ENCODE measurements at regions not wholly inside any gene's neighbourhood (a gene's known extent, or its start where the extent isn't known, plus 50 kb on each side); places are given as distances from the start of the nearest gene placed in this dataset.

DNA sequence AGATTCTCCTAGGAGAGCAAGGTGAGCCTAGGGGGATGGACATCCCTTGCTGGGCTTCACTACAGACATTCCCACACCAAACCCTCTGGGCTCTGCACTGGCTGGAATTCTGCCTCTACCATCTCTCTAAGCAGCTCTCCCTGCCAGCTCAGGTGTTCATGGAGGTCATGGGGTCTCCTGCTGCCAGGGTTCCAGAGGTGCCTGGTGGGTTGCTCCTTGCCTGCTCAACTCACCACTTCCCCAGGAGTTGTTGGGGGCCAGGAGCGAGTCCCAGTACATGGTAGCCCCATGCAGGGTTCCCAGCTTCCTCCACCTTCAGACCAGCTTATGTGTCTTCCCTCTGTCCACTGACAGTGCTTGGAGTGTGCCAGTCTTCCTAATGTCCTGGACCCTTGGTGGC is 167.8 kb upstream of the PAQR3 start:
- no peak for DNase-seq (ENCODE audit: low spot score)
- ChIA-PET CTCF (ENCODE audit: unreplicated experiment) (no interaction called here), POLR2A (no interaction called here)
- Histone ChIP-seq H2AFZ (ENCODE audit: low read length) (no peak overlapping the region), H3K27ac (ENCODE audit: low read depth, low read length, poor library complexity, severe bottlenecking) (no peak overlapping the region), H3K9me2 (ENCODE audit: insufficient read depth, low read length) (no peaks in the 10 kb centered on the region), H3K36me3 (ENCODE audit: insufficient read depth, low read length) (no peaks in the 10 kb centered on the region), H3K9me3 (ENCODE audit: low read length) (no peaks in the 10 kb centered on the region), H4K20me1 (ENCODE audit: insufficient read depth, low read length) (no peaks in the 10 kb centered on the region), H3K4me1 (ENCODE audit: insufficient read depth, low read length, poor library complexity, severe bottlenecking) (no peaks in the 10 kb centered on the region), H3K79me2 (ENCODE audit: insufficient read depth, low read depth, low read length) (no peaks in the 10 kb centered on the region), H3K4me2 (ENCODE audit: low read length) (no peak overlapping the region), H3K4me3 (ENCODE audit: low read depth, low read length, poor library complexity, severe bottlenecking) (no peak overlapping the region)
- BruUV-seq (replicated peaks) = no TSS peak
- intact Hi-C loops (cut with micrococcal nuclease; ENCODE audit: unreplicated experiment) = no loop called here
- TF ChIP-seq, protein P1, sequence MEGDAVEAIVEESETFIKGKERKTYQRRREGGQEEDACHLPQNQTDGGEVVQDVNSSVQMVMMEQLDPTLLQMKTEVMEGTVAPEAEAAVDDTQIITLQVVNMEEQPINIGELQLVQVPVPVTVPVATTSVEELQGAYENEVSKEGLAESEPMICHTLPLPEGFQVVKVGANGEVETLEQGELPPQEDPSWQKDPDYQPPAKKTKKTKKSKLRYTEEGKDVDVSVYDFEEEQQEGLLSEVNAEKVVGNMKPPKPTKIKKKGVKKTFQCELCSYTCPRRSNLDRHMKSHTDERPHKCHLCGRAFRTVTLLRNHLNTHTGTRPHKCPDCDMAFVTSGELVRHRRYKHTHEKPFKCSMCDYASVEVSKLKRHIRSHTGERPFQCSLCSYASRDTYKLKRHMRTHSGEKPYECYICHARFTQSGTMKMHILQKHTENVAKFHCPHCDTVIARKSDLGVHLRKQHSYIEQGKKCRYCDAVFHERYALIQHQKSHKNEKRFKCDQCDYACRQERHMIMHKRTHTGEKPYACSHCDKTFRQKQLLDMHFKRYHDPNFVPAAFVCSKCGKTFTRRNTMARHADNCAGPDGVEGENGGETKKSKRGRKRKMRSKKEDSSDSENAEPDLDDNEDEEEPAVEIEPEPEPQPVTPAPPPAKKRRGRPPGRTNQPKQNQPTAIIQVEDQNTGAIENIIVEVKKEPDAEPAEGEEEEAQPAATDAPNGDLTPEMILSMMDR (conservative IDR thresholded peaks at IDR 0.05; ENCODE audit: low read length) = no peak
- no peak for TF ChIP-seq EZH2phosphoT487 (IDR thresholded peaks at IDR 0.05; ENCODE audit: borderline replicate concordance, low read depth, low read length)

DNA sequence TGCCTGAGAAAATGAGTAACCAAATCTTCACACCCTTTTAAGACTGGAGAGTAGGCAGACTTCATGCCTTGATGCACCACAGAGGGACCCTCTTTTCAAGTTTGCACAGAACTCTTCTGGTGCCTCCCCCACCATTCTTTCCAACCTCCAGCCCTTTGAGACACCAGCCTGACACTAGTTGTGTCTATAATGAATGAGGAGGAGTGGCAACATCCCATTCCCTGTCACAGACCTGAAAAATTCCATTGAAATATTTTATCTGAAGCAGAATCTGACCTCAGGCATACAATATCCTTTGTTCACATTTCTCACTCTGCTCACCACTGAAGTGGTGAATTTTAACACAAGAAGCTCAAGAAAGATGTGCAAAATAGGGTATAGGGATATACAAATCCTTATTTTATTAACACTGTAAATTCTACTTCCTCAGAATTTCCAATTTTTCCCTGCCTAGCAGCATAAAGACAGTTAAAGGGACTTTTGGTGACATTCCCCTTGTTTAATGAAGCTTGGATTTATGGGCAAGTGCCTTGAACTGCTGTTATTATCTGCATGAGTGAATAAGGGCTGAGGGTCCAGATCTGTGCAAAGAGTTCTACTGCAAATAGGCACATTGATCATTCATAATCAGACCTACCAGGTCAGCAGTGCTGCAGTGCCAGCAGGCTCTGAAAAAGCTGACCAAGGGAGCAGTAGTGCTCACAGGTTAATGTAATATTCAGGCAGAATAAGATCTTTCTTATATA is 149.9 kb upstream of the PAQR3 start:
- POLR2A ChIA-PET = no interaction called here
- BruUV-seq (replicated peaks) = no TSS peak
- no peaks in the 10 kb centered on the region for H4K20me1 ChIP-seq (ENCODE audit: insufficient read depth, low read length)
- CTCF ChIA-PET (ENCODE audit: unreplicated experiment) = no interaction called here
- H3K36me3 ChIP-seq (ENCODE audit: insufficient read depth, low read length) = no peaks in the 10 kb centered on the region
- no peaks in the 10 kb centered on the region for H3K9me2 ChIP-seq (ENCODE audit: insufficient read depth, low read length)
- DNase-seq (ENCODE audit: low spot score) = no peak
- H3K79me2 ChIP-seq (ENCODE audit: insufficient read depth, low read depth, low read length) = no peaks in the 10 kb centered on the region
- H3K9me3 ChIP-seq (ENCODE audit: low read length) = no peaks in the 10 kb centered on the region
- H3K4me1 ChIP-seq (ENCODE audit: insufficient read depth, low read length, poor library complexity, severe bottlenecking) = no peaks in the 10 kb centered on the region
- H3K4me3 ChIP-seq (ENCODE audit: low read depth, low read length, poor library complexity, severe bottlenecking) = no peak overlapping the region
- H3K4me2 ChIP-seq (ENCODE audit: low read length) = no peak overlapping the region
- TF ChIP-seq, protein P1 (conservative IDR thresholded peaks at IDR 0.05; ENCODE audit: low read length) = no peak
- no peak overlapping the region for H2AFZ ChIP-seq (ENCODE audit: low read length)
- H3K27ac ChIP-seq (ENCODE audit: low read depth, low read length, poor library complexity, severe bottlenecking) = no peak overlapping the region
- intact Hi-C loops (cut with micrococcal nuclease; ENCODE audit: unreplicated experiment) = no loop called here

DNA sequence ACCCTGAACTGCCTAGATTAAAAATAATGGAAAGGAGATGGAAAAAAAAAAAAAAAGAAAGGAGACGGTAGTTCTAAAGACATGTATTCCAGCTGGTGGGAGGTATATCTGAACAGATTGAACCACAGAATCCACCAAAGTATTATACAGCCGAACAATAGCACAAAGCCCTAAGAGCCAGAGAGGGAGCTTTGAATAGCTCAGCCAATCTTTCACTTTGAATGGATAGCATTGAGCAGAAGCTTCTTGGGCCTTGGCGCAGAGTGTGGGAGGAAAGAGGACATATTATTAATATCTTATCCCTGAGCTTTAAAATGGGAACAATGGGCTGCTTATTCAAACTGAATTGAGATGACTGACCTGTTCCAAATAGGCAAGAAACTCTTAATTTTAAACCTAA is 147.8 kb upstream of the PAQR3 start:
- TF ChIP-seq, protein P1 (conservative IDR thresholded peaks at IDR 0.05; ENCODE audit: low read length) = no peak
- TF ChIP-seq EZH2phosphoT487 (IDR thresholded peaks at IDR 0.05; ENCODE audit: borderline replicate concordance, low read depth, low read length) = no peak
- BruUV-seq (replicated peaks) = no TSS peak
- intact Hi-C loops (cut with micrococcal nuclease; ENCODE audit: unreplicated experiment) = no loop called here
- Histone ChIP-seq H3K4me2 (ENCODE audit: low read length) (no peak overlapping the region), H3K4me3 (ENCODE audit: low read depth, low read length, poor library complexity, severe bottlenecking) (no peak overlapping the region), H3K79me2 (ENCODE audit: insufficient read depth, low read depth, low read length) (no peaks in the 10 kb centered on the region), H3K9me3 (ENCODE audit: low read length) (no peaks in the 10 kb centered on the region), H3K9me2 (ENCODE audit: insufficient read depth, low read length) (no peaks in the 10 kb centered on the region), H2AFZ (ENCODE audit: low read length) (no peak overlapping the region), H4K20me1 (ENCODE audit: insufficient read depth, low read length) (no peaks in the 10 kb centered on the region), H3K36me3 (ENCODE audit: insufficient read depth, low read length) (no peaks in the 10 kb centered on the region), H3K27ac (ENCODE audit: low read depth, low read length, poor library complexity, severe bottlenecking) (no peak overlapping the region), H3K4me1 (ENCODE audit: insufficient read depth, low read length, poor library complexity, severe bottlenecking) (no peaks in the 10 kb centered on the region)
- CTCF ChIA-PET (ENCODE audit: unreplicated experiment) = no interaction called here
- POLR2A ChIA-PET = interaction anchor here (0.6 to 0.7 kb wide), 2 partner anchors 15 to 592 kb away, joined by 3 to 4 read pairs; no protein-coding TSS in a partner anchor
- no peak for DNase-seq (ENCODE audit: low spot score)

All from OCI-LY7 (cell line).